ENCODE measurements at regions not wholly inside any gene's neighbourhood (a gene's known extent, or its start where the extent isn't known, plus 50 kb on each side); places are given as distances from the start of the nearest gene placed in this dataset.

DNA sequence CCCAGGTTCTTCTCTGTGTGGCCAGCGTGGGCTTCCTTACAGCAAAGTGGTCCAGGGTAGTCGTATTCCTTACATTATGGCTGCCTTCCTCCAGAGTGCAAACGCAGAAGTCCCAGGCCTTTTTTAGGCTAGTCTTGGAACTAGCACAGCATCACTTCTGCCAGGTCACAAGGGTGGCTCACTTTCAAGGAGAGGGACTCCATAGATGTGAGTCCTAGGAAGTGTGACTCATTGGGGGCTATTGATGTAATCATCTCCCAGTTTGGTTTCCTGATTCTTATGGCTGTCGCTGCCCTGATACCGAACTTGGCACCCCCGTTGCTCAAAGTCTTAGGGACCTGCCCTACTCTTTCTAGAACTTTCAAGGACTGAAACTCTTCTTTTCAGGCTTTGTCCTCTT lies 140.0 kb downstream of the DCK start:
- TF ChIP-seq ZNF274 (IDR thresholded peaks at IDR 0.05; ENCODE audit: low read depth, low read length), result no peak

DNA sequence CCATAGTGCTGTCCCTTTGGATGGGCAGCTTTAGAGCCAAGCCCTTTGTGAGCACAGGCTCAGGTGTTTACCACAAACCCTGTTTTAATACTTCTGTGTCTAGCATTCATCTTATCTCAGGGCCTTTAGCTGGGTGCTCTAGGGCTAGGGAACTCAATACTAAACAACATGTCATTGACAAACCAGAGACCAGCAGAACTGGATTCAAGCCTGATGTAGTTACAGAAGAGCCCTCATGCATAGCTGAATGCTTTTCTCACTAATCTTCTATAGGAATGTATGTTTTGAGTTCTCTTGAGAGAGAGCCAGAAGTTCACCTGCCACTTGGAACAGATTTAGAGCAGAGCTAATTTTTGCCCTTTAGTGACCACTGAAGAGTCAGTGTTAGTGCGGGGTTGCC lies 142.6 kb downstream of the DCK start:
- no peak for TF ChIP-seq ZNF274 (IDR thresholded peaks at IDR 0.05; ENCODE audit: low read depth, low read length)
- no peak overlapping the region for H3K4me3 ChIP-seq (ENCODE audit: low read length)

More for the DNA sequence above, 140.0 kb downstream of the DCK start:
- no peak overlapping the region for H3K4me3 ChIP-seq (ENCODE audit: low read length)

DNA sequence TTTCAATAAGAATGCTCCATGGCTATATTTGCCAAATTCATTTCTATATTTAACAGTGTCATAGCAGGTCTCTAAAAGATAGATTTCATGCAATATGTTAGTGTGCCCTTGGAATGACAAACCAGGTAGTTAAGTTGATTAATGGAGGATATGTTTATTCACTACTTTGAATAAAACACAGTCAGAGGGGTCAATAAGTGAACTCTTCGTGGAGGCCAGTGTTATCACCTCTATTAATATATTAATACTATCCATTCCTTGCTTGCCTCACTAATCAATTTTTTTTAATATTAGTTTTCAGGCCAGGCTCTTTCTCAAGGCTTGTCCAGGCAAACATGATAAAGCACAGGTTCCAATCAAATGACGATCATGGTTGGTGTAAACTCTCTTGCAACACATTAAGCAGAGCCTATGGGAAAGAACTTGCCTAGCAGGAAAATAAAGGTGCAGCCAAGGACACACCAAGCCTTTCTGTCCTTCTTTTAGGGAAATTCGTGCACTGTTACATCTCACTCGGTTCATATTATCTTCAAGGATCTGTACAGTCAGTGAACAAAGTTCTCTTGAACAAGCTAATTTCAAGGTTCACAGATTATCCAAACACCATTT lies 144.7 kb downstream of the DCK start:
- no peak for TF ChIP-seq ZNF274 (IDR thresholded peaks at IDR 0.05; ENCODE audit: low read depth, low read length)

DNA sequence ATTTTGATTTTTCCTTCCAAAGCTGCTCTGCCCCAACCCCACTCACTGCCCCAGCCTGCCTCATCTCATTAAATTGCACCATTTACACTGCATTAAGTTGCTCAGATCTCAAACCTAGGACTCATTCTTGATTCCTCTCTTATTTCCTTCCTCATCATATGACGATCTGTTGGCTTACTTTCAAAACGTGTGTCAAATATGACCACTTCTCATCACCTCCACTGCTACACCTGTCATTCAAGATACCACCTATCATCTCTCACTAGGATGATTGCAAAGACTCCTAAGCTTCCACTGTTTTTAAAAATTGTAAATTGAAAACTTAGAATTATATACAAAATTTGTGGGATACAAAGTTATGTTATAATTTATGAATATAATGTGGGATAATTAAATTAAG lies 147.1 kb downstream of the DCK start:
- TF ChIP-seq ZNF274 (IDR thresholded peaks at IDR 0.05; ENCODE audit: low read depth, low read length), result no peak
- H3K4me3 ChIP-seq (ENCODE audit: low read length), result no peak overlapping the region

More for the DNA sequence above, 144.7 kb downstream of the DCK start:
- H3K4me3 ChIP-seq (ENCODE audit: low read length), result no peak overlapping the region

DNA sequence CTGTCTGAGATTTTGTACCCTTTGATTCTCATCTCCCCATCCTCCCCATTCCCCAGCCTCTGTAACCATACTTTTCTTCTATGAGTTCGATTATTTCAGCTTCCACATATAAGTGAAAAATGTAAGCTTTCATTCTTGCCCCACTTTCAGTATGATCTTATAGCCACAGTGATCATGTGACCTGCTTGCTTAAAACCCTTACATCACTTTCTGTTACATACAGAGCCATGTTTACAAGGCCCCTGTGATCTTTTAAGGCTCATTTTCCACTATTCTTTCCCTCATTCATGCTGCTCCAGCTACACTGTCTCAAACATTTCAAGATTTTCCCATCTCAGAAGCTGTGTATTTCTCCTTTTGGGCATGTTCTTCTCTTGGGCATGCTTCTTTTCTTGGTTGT lies 147.7 kb downstream of the DCK start:
- TF ChIP-seq ZNF274 (IDR thresholded peaks at IDR 0.05; ENCODE audit: low read depth, low read length), result no peak
- no peak overlapping the region for H3K4me3 ChIP-seq (ENCODE audit: low read length)

DNA sequence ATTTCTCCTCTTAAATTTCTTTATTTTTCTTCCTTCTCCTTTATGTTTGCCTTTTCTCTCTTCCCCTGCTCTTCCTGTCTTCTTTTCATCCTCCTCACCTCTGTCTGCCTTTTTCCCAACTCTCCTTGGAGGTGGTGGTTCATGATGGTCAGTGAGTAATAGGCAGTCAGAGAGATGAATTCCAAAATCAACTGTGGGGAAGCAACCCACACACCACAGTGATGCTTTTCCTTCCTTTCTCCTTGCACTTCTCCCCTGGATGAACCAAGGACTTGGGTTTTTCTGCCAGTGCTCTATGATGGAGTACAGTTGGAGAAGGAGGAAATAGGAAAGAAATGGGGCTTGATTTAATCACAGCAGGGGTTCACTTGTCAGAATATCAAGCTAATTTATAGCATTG lies 153.8 kb downstream of the DCK start:
- H3K4me3 ChIP-seq (ENCODE audit: low read length), result no peak overlapping the region
- no peak for TF ChIP-seq ZNF274 (IDR thresholded peaks at IDR 0.05; ENCODE audit: low read depth, low read length)

DNA sequence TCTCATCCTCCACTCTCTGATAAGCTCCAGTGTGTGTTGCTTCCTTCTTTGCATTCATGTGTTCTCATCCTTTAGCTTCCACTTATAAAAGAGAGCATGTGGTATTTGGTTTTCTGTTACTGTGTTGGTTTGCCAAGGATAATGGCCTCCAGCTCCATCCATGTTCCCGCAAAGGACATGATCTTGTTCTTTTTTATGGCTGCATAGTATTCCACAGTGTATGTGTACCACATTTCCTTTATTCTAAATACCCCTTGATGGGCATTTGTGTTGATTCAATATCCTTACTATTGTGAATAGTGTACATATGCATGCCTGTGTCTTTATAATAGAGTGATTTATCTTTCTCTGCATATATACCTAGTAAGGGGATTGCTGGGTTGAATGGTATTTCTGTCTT lies 155.1 kb downstream of the DCK start:
- no peak overlapping the region for H3K4me3 ChIP-seq (ENCODE audit: low read length)
- TF ChIP-seq ZNF274 (IDR thresholded peaks at IDR 0.05; ENCODE audit: low read depth, low read length), result no peak

DNA sequence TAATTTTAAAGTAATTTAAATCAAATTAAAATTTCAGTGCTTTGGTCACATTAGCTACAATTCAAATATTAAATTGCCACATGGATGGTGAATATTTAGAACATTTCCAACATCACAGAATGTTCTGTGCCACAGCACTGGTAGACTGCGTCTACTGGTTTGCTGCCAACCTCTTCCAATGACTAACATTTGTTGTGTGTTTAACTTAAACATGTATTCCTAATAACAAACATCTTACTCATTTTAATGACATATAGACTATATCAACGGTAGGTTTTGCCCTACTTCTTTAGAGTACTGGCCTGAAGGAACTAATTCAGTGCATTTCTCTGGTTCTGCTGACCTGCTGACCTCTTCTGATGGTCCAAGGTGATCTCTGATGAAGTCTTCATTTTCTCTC lies 157.6 kb downstream of the DCK start:
- H3K4me3 ChIP-seq (ENCODE audit: low read length), result no peak overlapping the region
- TF ChIP-seq ZNF274 (IDR thresholded peaks at IDR 0.05; ENCODE audit: low read depth, low read length), result no peak

DNA sequence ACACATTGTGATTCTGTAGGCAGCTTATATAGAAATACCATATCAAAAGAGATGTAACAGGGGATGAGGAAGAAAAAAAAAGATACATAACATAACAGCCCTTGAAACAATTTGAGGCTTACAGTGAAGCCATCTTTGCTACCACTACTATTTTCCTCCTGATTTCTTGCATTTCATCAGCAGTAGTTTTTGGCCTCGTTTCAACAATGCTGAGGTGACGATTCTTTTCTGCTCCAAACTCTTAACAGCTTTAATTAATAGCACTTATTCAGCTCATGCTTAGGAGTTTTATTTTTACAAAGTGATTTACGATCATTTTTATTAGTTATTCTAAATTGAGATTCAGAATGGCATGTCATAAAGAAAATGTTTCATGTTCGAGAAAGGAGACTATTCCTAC lies 163.2 kb downstream of the DCK start:
- TF ChIP-seq ZNF274 (IDR thresholded peaks at IDR 0.05; ENCODE audit: low read depth, low read length), result no peak

DNA sequence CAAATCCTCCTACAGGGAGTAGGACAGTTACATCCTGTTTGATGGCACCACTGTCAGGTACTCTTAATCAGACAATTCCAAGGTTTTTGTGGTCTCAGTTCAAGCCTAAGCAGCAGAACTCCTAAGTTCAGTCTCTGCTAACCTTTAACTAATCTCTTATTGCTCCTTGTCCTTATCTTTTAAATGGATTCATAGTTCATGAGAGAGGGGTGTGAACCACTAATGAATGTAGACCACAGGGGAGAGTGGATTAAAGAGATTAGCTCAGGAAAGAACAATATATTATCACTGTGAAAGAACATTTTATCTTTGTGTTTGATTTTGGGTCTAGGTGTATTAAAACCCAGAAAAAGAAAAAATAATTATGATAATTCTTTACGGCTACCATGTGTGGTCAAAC lies 168.9 kb downstream of the DCK start:
- no peak for TF ChIP-seq ZNF274 (IDR thresholded peaks at IDR 0.05; ENCODE audit: low read depth, low read length)
- no peak overlapping the region for H3K4me3 ChIP-seq (ENCODE audit: low read length)

More for the DNA sequence above, 163.2 kb downstream of the DCK start:
- no peak overlapping the region for H3K4me3 ChIP-seq (ENCODE audit: low read length)

DNA sequence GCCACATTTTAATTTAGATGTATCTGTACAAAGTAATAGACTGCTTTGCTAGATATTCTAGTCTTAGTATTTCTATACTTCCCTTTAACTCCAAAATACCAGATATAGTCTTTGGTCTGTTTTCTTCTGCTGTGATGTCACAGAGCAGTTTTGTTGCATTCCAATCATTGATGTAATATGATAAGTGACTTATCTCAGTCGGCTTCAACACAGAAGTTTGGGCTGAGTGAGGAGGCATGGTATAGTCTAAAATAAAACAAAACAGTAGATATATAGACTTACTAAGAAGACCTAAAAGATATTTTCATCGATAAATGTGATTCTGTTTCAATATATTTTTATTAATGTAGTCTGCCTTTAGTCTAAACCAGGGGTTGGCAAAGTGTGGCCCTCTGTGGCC lies 169.9 kb downstream of the DCK start:
- TF ChIP-seq ZNF274 (IDR thresholded peaks at IDR 0.05; ENCODE audit: low read depth, low read length), result no peak
- no peak overlapping the region for H3K4me3 ChIP-seq (ENCODE audit: low read length)

DNA sequence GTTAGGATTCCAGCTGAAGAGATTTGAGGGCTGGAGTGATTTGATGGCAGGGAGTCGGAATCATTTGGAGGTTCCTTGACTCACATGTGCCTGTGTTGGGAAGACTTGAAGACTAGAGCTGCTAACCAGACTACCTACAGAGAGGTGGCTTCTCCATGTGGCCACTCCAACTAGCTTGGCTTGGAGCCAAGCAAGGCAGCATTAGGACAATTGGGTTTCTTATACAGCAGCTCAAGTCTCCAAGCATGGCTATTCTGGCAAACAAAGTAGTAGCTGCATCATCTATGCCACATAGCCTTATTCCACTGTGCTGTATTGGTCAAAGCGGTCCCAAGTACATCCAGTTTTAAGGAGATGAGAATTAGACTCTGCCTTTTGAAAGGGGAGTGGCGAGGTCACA lies 171.7 kb upstream of the SLC4A4 start:
- no peak overlapping the region for H3K4me3 ChIP-seq (ENCODE audit: low read length)
- no peak for TF ChIP-seq ZNF274 (IDR thresholded peaks at IDR 0.05; ENCODE audit: low read depth, low read length)

DNA sequence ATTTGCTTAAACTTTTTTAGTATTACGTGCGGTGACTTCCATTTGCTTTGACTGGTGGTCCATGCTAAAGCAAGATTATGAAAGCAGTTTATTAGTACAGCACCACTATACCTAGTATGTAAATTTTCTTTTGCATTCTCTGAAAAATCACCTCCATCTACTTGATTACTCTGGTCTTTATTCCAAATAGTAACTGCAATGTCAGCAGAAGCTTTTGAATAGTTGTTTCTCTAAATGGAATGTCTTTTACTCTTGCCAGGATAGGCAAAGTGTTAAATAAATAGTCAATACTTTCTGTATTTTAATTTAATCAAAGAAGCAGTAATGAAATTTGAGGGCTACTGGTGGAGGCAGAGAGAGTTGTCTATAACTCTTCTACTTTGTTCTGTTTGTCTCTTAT lies 167.2 kb upstream of the SLC4A4 start:
- H3K4me3 ChIP-seq (ENCODE audit: low read length), result no peak overlapping the region
- TF ChIP-seq ZNF274 (IDR thresholded peaks at IDR 0.05; ENCODE audit: low read depth, low read length), result no peak

DNA sequence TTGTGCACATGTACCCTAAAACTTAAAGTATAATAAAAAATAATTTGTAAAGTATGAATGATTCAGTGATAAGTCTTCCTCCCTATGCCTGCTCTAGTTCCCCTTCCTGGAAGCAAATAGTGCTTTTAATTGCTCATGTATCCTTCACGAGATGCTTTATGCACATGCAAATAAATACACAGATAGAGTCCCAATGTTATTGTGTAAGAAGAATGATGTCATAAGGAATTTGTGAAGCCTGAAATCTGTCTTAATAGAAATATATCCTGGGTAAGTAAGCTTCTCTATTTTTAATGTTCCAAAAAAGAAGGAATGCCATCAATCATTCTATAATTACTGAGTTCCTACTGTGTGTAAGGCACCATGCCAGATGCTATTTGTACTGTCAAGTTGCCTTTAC lies 157.5 kb upstream of the SLC4A4 start:
- no peak for TF ChIP-seq ZNF274 (IDR thresholded peaks at IDR 0.05; ENCODE audit: low read depth, low read length)
- H3K4me3 ChIP-seq (ENCODE audit: low read length), result no peak overlapping the region

DNA sequence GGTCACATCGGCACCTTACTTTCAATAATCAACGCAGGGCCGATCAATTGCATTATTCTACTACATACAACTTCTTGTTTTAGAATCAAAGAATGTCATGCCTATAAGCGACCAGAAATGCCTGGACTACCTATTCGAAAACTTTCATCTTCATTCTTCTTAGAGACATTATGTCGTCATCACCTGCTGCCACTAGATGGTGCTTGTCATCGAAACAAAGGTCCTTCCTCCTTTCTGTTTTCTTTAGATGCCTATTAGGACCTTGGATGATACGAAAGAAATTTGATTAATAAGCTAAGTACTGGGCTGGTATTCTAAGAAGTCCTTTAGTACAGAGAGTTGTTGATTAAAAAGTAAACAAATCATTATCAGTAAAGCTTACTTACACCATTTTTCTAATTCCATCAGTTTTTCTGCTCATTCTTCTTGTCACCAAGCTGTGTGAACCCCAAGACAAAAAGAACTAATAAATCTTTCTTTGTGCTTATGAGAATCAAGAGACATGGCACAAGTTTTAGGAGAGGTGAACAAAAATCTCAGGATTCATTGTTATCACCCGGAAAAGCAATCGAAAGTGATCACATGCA lies 154.5 kb upstream of the SLC4A4 start:
- TF ChIP-seq ZNF274 (IDR thresholded peaks at IDR 0.05; ENCODE audit: low read depth, low read length), result no peak
- H3K4me3 ChIP-seq (ENCODE audit: low read length), result no peak overlapping the region

DNA sequence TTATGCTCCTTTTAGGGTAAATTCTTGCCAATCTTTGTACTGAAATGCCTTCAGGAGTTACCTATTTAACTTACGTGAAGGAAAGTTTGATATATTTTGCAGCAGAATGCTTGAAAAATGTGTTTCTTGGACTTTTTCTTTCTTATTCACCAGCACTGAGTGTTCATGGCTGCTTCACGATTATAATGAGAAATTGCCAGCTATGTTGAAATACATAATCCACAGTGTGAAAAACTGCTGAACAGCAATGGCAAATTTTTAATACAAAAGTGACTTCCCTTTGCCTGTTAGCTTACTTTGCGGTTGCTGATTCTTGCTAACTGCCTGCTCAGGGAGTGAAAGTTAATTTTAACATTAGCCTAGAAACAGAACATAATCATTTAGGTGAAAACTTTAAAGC lies 153.8 kb upstream of the SLC4A4 start:
- TF ChIP-seq ZNF274 (IDR thresholded peaks at IDR 0.05; ENCODE audit: low read depth, low read length), result no peak
- no peak overlapping the region for H3K4me3 ChIP-seq (ENCODE audit: low read length)
